Dendritic cell treated with granulocyte-macrophage colony-stimulating factor and Interleukin-4, amounts not matched to agents 40 ng/mL and 50 ng/mL, for 4 days (primary cell): ENCODE measurements at regions not wholly inside any gene's neighbourhood (a gene's known extent, or its start where the extent isn't known, plus 50 kb on each side); places are given as distances from the start of the nearest gene placed in this dataset.

ENCODE experiments used
- H3K27ac Mint-ChIP-seq: one replicate; pipeline ENCODE4 v1.8.0; 2022; ENCODE audit warnings: mild to moderate bottlenecking, mixed read lengths
- H3K27me3 Mint-ChIP-seq: one replicate; pipeline ENCODE4 v1.8.0; 2022; ENCODE audit warnings: mild to moderate bottlenecking, mixed read lengths
- H3K36me3 Mint-ChIP-seq: one replicate; pipeline ENCODE4 v1.8.0; 2022; ENCODE audit warnings: low read depth, mixed read lengths
- H3K4me1 Mint-ChIP-seq: one replicate; pipeline ENCODE4 v1.8.0; 2022; ENCODE audit warnings: low read depth, mixed read lengths
- H3K4me3 Mint-ChIP-seq: one replicate; pipeline ENCODE4 v1.8.0; 2022; ENCODE audit warnings: mild to moderate bottlenecking, moderate library complexity, mixed read lengths
- H3K9me3 Mint-ChIP-seq: one replicate; pipeline ENCODE4 v1.8.0; 2022; ENCODE audit warnings: mixed read lengths
- intact Hi-C: fragments of 100-400 bp; cut with micrococcal nuclease; formaldehyde crosslinking; loops from one replicate; pipeline ENCODE4 v1.15.0; 2022

- H3K9me3 Mint-ChIP-seq: no peaks in the 10 kb centered on the region
- intact Hi-C loops: no loop called here
- no peaks in the 10 kb centered on the region for H3K27me3 Mint-ChIP-seq
- no peak overlapping the region for H3K27ac Mint-ChIP-seq
- H3K4me3 Mint-ChIP-seq: no peak overlapping the region
- no peaks in the 10 kb centered on the region for H3K36me3 Mint-ChIP-seq
- no peaks in the 10 kb centered on the region for H3K4me1 Mint-ChIP-seq
Measured at GRCh38 chr13:79030513-79030912, 371.6 kb upstream of the OBI1 start.

DNA sequence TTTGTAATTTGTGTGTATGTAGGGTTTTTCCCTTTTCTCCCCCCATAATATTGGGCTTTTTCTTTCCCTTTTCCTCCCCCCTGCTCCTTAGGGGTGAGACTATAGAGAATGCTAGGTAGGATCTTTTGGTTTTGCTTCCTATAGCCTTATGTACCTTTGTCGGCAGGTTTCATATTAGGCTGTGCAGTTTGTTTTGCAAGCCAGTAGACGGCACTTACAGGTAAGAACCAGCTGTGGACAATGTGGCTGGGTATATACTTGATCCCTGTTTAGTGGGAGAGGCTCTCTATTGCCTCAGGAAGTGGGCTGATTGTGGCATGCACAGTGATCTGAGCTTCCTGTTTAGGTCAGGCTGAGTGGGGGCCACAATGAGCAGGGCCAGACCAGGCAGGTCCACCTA lies 359.2 kb upstream of the OBI1 start:
- H3K4me3 Mint-ChIP-seq: no peak overlapping the region
- H3K27ac Mint-ChIP-seq: no peak overlapping the region
- intact Hi-C loops: no loop called here
- H3K9me3 Mint-ChIP-seq: peaks cover 31% of the 10 kb centered on the region
- H3K36me3 Mint-ChIP-seq: no peaks in the 10 kb centered on the region
- H3K27me3 Mint-ChIP-seq: no peaks in the 10 kb centered on the region
- no peaks in the 10 kb centered on the region for H3K4me1 Mint-ChIP-seq

DNA sequence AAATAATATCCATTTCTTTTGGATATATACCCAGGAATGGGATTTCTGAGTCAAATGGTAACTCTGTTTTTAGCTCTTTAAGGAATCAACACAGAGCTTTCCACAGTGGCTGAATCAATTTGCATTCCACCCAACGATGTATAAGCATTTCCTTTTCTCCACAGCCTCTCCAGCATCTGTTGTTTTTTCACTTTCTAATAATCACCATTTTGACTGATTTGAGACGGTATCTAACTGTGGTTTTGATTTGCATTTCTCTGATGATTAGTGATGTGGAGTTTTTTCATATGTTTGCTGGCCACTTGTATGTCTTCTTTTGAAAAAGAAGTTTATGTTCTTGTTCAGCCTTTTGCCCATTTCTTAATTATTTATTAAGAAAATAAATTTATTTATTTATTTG lies 352.2 kb upstream of the OBI1 start:
- intact Hi-C loops: no loop called here
- Mint-ChIP-seq H3K27me3 (no peaks in the 10 kb centered on the region), H3K27ac (no peak overlapping the region), H3K36me3 (no peaks in the 10 kb centered on the region), H3K4me3 (no peak overlapping the region), H3K4me1 (no peaks in the 10 kb centered on the region), H3K9me3 (peaks cover 13% of the 10 kb centered on the region)

GRCh38 chr13:79003989-79004898 lies 345.3 kb upstream of the OBI1 start:
- no peaks in the 10 kb centered on the region for H3K4me1 Mint-ChIP-seq
- no peaks in the 10 kb centered on the region for H3K9me3 Mint-ChIP-seq
- intact Hi-C loops: no loop called here
- no peaks in the 10 kb centered on the region for H3K36me3 Mint-ChIP-seq
- no peaks in the 10 kb centered on the region for H3K27me3 Mint-ChIP-seq
- no peak overlapping the region for H3K4me3 Mint-ChIP-seq
- H3K27ac Mint-ChIP-seq: no peak overlapping the region

DNA sequence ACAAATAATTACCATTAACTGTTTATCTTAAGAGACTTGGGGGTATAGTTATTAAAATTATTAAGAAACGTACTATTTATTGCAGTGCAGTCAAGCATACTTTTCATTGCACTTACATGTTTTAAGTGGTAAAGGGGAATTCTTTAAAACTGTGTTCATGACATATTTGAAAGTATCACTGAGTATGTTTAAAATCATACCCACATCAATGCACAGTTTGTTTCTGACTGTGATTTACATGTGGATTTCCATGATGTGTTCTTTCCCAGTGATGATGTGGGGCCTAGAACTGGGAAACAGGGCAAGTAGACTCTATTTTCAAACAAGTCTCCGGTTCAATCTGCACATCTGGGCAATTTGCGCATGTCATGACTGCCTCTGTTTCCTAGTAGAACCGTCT lies 340.5 kb upstream of the OBI1 start:
- H3K9me3 Mint-ChIP-seq: no peaks in the 10 kb centered on the region
- no peaks in the 10 kb centered on the region for H3K27me3 Mint-ChIP-seq
- H3K36me3 Mint-ChIP-seq: no peaks in the 10 kb centered on the region
- no peak overlapping the region for H3K4me3 Mint-ChIP-seq
- intact Hi-C loops: no loop called here
- no peaks in the 10 kb centered on the region for H3K4me1 Mint-ChIP-seq
- H3K27ac Mint-ChIP-seq: no peak overlapping the region

DNA sequence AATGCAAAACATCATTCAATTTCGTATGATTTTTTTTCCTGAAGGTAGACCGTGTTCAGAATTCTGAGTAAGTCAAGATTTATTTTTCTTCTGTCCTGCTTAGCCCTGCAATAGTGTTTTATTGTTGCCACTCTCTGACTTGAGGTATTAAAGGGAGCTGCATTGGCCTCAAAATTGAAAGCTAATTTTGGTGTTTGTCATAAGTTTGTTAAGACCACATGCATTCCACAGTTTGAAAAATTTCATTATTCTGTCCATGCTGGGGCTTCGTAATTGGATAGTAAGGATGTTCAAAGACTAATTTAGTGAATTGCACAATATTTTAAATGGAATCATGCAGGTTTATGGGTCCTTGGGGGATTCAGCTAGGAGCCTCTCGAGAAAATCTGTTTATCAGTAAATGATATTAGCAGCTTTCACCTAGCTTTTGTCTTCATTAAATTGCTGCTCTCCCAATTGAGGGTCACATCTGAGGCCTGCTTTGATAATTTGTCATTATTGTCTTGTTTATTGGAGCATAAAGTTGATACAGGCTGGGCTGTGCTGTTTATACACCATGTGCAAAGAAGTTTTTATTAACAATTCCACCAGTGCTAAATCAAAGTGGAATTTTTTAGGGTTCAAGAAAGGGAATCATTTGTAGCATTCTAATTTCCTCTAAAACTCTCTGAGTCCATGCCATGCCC lies 339.8 kb upstream of the OBI1 start:
- Mint-ChIP-seq H3K4me3 (no peak overlapping the region), H3K9me3 (no peaks in the 10 kb centered on the region), H3K27me3 (no peaks in the 10 kb centered on the region), H3K4me1 (no peaks in the 10 kb centered on the region), H3K36me3 (no peaks in the 10 kb centered on the region), H3K27ac (no peak overlapping the region)
- intact Hi-C loops: no loop called here

DNA sequence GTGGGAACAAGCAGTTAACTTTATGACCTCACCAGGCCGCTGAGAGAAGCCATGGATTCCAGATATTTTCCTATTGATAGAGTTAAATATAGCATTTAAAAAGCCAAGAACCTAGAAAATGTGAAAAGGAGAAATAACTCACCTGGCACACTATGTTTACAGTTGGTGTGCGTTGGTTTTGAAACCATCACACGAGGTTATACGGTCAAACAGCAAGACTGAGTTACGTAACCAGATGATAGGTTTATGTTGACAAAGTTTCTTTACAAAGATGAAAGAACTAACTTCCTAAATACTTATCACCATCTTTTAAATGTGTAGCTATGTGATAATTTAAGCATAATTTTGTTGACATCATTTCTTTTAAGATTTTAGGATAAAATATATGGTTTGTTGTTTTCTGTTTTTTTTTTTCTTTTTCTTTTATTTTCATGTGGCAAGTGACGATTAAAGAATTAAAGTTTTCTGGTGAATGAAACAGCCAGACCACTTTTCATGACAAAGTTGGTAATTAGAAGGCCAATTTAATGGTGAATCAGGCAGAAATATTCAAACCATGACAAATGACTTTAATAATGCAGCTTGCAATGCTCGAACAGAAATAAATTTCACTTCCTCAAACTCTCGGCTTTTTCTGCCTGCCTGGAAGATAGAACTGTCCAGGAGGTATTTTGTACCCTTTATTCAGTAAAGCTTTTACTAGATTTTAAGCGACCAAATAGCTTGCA lies 339.1 kb upstream of the OBI1 start:
- no peaks in the 10 kb centered on the region for H3K4me1 Mint-ChIP-seq
- H3K27me3 Mint-ChIP-seq: no peaks in the 10 kb centered on the region
- no peaks in the 10 kb centered on the region for H3K9me3 Mint-ChIP-seq
- H3K36me3 Mint-ChIP-seq: no peaks in the 10 kb centered on the region
- intact Hi-C loops: no loop called here
- H3K4me3 Mint-ChIP-seq: no peak overlapping the region
- no peak overlapping the region for H3K27ac Mint-ChIP-seq

GRCh38 chr13:78993792-78994191 lies 334.8 kb upstream of the OBI1 start:
- intact Hi-C loops: no loop called here
- Mint-ChIP-seq H3K27me3 (no peaks in the 10 kb centered on the region), H3K4me1 (no peaks in the 10 kb centered on the region), H3K36me3 (no peaks in the 10 kb centered on the region), H3K4me3 (no peak overlapping the region), H3K9me3 (no peaks in the 10 kb centered on the region), H3K27ac (no peak overlapping the region)

DNA sequence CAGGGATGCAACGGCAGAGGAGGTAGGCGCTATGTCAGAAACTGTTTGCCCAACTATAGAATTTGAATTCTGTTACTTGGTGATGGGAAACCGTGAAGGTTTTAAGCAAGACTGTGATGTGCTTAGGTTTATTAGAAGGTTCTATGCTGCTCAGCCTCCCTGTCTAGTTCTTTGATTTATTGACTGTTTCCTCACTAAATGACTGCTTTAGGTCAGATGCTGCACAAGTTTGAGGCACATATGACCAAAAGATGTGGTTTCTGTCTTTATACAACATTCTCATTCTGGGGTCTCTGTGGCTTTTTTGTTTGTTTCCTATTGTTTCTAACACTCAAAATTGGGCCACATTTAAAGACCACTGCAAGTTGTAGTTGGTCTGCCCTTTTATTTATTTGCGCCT lies 323.0 kb upstream of the OBI1 start:
- H3K27ac Mint-ChIP-seq: no peak overlapping the region
- H3K4me1 Mint-ChIP-seq: no peaks in the 10 kb centered on the region
- H3K4me3 Mint-ChIP-seq: no peak overlapping the region
- intact Hi-C loops: no loop called here
- H3K27me3 Mint-ChIP-seq: peaks cover 5% of the 10 kb centered on the region
- no peaks in the 10 kb centered on the region for H3K36me3 Mint-ChIP-seq
- no peaks in the 10 kb centered on the region for H3K9me3 Mint-ChIP-seq

GRCh38 chr13:78979349-78979748 lies 320.4 kb upstream of the OBI1 start:
- Mint-ChIP-seq H3K4me3 (no peak overlapping the region), H3K36me3 (no peaks in the 10 kb centered on the region), H3K9me3 (no peaks in the 10 kb centered on the region), H3K27ac (no peak overlapping the region), H3K4me1 (no peaks in the 10 kb centered on the region), H3K27me3 (peaks cover 7% of the 10 kb centered on the region)
- intact Hi-C loops: loop anchor here (2.0 kb wide), 1 partner anchor 663 kb away; no protein-coding TSS in a partner anchor

DNA sequence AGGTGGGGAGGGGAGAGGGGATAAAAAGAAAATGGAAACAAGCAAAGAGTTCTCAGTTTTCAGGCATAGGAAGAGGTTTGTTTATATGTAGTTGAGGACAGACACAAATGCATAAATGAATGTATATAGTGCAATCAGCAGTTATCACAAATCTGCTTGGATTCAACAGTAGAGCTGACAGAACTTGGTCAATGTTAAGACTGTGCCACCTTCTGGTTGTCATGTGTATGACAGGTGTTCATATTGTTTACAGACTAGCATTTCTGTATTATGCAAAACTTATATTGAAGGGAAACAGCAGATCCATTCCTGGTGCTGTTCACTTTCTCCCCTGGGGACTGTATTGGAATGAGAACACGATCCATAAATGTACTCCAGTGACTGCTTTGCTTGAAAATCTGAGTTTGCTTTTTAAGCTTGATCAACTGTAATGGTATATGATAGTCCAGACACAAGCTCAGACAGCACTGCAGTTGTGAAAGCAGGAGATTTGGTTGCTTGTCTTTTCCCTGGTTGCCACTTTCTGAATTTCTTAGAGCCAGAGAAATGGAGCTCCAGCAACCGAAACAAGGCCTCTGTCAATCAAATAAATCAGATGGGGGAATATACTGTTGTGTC lies 319.5 kb upstream of the OBI1 start:
- H3K27ac Mint-ChIP-seq: no peak overlapping the region
- intact Hi-C loops: loop anchor here (1.0 to 2.0 kb wide), 3 partner anchors 662 to 841 kb away; no protein-coding TSS in a partner anchor
- no peaks in the 10 kb centered on the region for H3K9me3 Mint-ChIP-seq
- no peak overlapping the region for H3K4me3 Mint-ChIP-seq
- H3K4me1 Mint-ChIP-seq: no peaks in the 10 kb centered on the region
- H3K36me3 Mint-ChIP-seq: no peaks in the 10 kb centered on the region
- H3K27me3 Mint-ChIP-seq: peaks cover 7% of the 10 kb centered on the region

- intact Hi-C loops: no loop called here
- H3K4me3 Mint-ChIP-seq: no peak overlapping the region
- H3K9me3 Mint-ChIP-seq: no peaks in the 10 kb centered on the region
- H3K36me3 Mint-ChIP-seq: no peaks in the 10 kb centered on the region
- peaks cover 7% of the 10 kb centered on the region for H3K27me3 Mint-ChIP-seq
- H3K27ac Mint-ChIP-seq: no peak overlapping the region
- no peaks in the 10 kb centered on the region for H3K4me1 Mint-ChIP-seq
Measured at GRCh38 chr13:78977311-78977710, 318.4 kb upstream of the OBI1 start.

DNA sequence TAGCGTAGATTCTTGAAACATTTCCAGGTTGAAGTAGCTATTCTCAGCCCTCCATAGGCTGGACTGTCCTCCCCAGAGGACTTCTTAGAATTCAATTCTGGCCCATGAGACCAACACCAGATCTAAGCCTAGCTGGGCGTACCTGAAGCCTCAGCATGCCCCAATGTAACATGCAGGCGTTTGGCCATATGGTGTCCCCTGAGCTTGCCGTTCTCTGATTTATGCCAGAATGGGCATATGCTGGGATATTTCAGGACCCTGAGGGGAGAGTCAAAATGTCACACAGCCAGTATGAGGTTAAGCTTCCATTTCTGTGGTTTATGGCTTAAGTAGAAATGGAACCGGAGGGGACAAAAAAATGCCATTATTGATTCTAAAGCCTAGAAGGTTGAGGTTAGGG lies 317.7 kb upstream of the OBI1 start:
- intact Hi-C loops: no loop called here
- H3K27ac Mint-ChIP-seq: no peak overlapping the region
- no peak overlapping the region for H3K4me3 Mint-ChIP-seq
- H3K4me1 Mint-ChIP-seq: no peaks in the 10 kb centered on the region
- H3K36me3 Mint-ChIP-seq: no peaks in the 10 kb centered on the region
- H3K27me3 Mint-ChIP-seq: peaks cover 6% of the 10 kb centered on the region
- no peaks in the 10 kb centered on the region for H3K9me3 Mint-ChIP-seq

DNA sequence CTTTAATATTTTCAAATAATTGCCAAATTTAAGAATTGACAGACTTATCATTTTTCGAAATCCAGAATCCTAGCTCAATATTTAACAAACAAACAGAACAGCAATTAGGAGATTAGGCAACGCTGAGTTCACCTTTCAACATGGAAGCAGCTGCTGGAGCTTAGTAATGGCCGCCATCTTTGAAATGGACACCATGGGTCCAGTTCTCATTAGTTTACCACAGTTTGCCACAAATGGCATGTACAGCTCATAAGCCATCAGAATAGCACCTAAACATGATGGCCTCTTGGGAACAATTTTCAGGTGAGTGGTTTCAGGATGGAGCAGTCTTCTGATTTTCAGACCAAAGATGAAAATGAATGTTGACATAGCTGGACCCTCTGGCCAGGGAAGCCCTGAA lies 313.6 kb upstream of the OBI1 start:
- Mint-ChIP-seq H3K36me3 (no peaks in the 10 kb centered on the region), H3K9me3 (no peaks in the 10 kb centered on the region), H3K27me3 (peaks cover 4% of the 10 kb centered on the region), H3K4me1 (no peaks in the 10 kb centered on the region), H3K4me3 (no peak overlapping the region), H3K27ac (no peak overlapping the region)
- intact Hi-C loops: no loop called here
